K562 (cell line): ENCODE measurements at regions not wholly inside any gene's neighbourhood (a gene's known extent, or its start where the extent isn't known, plus 50 kb on each side); places are given as distances from the start of the nearest gene placed in this dataset.

Experiments used
- ELF4 ChIP-seq: fragments of 450-650 bp; formaldehyde crosslinking; IDR thresholded peaks from 2 replicates; pipeline ENCODE4 v1.4.0; 2022; ENCODE audit warnings: missing genetic modification characterization
- FOXA3 ChIP-seq, 2 experiments: fragments of 450-650 bp in 1 of 2; sonication (generic) in 1 of 2; formaldehyde crosslinking; IDR thresholded peaks in 1 of 2; conservative IDR thresholded peaks in 1 of 2; 2 replicates each; pipeline versions ENCODE4 v1.4.0 to v1.8.0; 2020 to 2022; ENCODE audit warnings: mild to moderate bottlenecking in 2 of 2, missing genetic modification reagents in 1 of 2
- GATAD2B ChIP-seq: fragments of 450-650 bp; IDR thresholded peaks from 2 replicates; pipeline ENCODE4 v1.6.1; 2017; ENCODE audit warnings: mild to moderate bottlenecking, borderline replicate concordance
- HSF4 ChIP-seq: fragments of 250-450 bp; sonication (Bioruptor Pico); IDR thresholded peaks from 2 replicates; pipeline ENCODE4 v2.1.2; 2022; ENCODE audit warnings: mild to moderate bottlenecking, moderate library complexity, borderline replicate concordance
- POLR3G ChIP-seq: IDR thresholded peaks from 2 replicates; pipeline ENCODE4 v1.6.1; 2011; ENCODE audit not compliant: insufficient read length, insufficient replicate concordance; ENCODE audit errors: extremely low read depth
- PPARD ChIP-seq: fragments of 250-450 bp; sonication (Bioruptor Pico); IDR thresholded peaks from 2 replicates; pipeline ENCODE4 v1.8.0; 2022; ENCODE audit warnings: inconsistent platforms, mild to moderate bottlenecking, moderate library complexity
- SREBF1 ChIP-seq: fragments of 150-350 bp; IDR thresholded peaks from 2 replicates; pipeline ENCODE4 v1.6.1; 2014; ENCODE audit warnings: antibody characterized with exemption, low read depth, low read length, borderline replicate concordance
- ZNF830 ChIP-seq: fragments of 250-450 bp; sonication (Bioruptor Pico); IDR thresholded peaks from 2 replicates; pipeline ENCODE4 v1.5.0; 2021; ENCODE audit warnings: mild to moderate bottlenecking
- TF ChIP-seq, protein P1 (sequence below): fragments of 200-800 bp; sonication (Bioruptor generic); IDR thresholded peaks from 2 replicates; pipeline ENCODE4 v1.6.1; 2016; ENCODE audit warnings: missing genetic modification characterization, missing compliant biosample characterization
- TF ChIP-seq, protein P2 (sequence below): sonication (generic); formaldehyde crosslinking; IDR thresholded peaks from 2 replicates; pipeline ENCODE4 v1.8.0; 2023; ENCODE audit warnings: mild to moderate bottlenecking, missing genetic modification reagents
- TF ChIP-seq, protein P3 (sequence below): fragments of 250-450 bp; sonication (Bioruptor Pico); IDR thresholded peaks from 2 replicates; pipeline ENCODE4 v1.4.0; 2020

DNA sequence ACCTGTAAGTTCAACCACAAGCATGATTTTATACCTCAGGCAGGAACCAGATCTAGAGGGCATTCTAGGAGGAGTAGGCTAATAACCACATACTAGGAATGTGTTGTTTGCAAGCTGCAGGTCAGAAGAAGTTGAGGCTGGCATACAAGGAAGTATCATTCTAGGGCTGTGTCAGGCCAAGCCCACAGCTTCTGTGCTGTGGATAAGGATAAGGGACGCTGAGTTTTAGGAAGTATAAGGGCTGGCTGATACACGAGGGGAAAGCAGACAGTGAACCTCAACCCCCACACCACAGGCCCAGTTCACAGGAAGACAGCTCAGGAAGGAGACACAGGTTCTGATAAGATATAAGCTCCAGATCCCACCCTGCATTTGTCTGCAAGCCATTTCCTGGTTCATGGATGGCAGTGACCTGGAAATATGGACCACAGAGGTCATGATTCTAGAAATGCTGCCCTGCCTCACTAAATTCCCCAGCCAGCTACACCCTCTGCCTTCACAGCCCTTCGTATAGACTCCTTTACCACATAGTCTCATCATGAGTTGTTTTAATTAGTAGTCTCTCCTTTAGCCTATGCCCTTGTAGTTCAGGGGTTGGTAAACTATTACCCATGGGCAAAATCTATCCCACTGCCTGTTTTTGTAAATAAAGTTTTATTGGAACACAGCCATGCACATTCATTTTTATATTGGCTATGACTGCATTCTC, 260.7 kb downstream of the OPA1 start (continued):
- TF ChIP-seq, protein P1, sequence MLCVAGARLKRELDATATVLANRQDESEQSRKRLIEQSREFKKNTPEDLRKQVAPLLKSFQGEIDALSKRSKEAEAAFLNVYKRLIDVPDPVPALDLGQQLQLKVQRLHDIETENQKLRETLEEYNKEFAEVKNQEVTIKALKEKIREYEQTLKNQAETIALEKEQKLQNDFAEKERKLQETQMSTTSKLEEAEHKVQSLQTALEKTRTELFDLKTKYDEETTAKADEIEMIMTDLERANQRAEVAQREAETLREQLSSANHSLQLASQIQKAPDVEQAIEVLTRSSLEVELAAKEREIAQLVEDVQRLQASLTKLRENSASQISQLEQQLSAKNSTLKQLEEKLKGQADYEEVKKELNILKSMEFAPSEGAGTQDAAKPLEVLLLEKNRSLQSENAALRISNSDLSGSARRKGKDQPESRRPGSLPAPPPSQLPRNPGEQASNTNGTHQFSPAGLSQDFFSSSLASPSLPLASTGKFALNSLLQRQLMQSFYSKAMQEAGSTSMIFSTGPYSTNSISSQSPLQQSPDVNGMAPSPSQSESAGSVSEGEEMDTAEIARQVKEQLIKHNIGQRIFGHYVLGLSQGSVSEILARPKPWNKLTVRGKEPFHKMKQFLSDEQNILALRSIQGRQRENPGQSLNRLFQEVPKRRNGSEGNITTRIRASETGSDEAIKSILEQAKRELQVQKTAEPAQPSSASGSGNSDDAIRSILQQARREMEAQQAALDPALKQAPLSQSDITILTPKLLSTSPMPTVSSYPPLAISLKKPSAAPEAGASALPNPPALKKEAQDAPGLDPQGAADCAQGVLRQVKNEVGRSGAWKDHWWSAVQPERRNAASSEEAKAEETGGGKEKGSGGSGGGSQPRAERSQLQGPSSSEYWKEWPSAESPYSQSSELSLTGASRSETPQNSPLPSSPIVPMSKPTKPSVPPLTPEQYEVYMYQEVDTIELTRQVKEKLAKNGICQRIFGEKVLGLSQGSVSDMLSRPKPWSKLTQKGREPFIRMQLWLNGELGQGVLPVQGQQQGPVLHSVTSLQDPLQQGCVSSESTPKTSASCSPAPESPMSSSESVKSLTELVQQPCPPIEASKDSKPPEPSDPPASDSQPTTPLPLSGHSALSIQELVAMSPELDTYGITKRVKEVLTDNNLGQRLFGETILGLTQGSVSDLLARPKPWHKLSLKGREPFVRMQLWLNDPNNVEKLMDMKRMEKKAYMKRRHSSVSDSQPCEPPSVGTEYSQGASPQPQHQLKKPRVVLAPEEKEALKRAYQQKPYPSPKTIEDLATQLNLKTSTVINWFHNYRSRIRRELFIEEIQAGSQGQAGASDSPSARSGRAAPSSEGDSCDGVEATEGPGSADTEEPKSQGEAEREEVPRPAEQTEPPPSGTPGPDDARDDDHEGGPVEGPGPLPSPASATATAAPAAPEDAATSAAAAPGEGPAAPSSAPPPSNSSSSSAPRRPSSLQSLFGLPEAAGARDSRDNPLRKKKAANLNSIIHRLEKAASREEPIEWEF (CRISPR knock-in tag) = no peak
- TF ChIP-seq, protein P2, sequence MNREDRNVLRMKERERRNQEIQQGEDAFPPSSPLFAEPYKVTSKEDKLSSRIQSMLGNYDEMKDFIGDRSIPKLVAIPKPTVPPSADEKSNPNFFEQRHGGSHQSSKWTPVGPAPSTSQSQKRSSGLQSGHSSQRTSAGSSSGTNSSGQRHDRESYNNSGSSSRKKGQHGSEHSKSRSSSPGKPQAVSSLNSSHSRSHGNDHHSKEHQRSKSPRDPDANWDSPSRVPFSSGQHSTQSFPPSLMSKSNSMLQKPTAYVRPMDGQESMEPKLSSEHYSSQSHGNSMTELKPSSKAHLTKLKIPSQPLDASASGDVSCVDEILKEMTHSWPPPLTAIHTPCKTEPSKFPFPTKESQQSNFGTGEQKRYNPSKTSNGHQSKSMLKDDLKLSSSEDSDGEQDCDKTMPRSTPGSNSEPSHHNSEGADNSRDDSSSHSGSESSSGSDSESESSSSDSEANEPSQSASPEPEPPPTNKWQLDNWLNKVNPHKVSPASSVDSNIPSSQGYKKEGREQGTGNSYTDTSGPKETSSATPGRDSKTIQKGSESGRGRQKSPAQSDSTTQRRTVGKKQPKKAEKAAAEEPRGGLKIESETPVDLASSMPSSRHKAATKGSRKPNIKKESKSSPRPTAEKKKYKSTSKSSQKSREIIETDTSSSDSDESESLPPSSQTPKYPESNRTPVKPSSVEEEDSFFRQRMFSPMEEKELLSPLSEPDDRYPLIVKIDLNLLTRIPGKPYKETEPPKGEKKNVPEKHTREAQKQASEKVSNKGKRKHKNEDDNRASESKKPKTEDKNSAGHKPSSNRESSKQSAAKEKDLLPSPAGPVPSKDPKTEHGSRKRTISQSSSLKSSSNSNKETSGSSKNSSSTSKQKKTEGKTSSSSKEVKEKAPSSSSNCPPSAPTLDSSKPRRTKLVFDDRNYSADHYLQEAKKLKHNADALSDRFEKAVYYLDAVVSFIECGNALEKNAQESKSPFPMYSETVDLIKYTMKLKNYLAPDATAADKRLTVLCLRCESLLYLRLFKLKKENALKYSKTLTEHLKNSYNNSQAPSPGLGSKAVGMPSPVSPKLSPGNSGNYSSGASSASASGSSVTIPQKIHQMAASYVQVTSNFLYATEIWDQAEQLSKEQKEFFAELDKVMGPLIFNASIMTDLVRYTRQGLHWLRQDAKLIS (CRISPR knock-in tag) = no peak
- TF ChIP-seq GATAD2B (peak; percentile 85; the same call in 1 of the 2 replicates), POLR3G (no peak), ZNF830 (CRISPR knock-in tag) (no peak), SREBF1 (no peak), FOXA3 (CRISPR knock-in tag; conservative IDR thresholded peaks at IDR 0.05 in 1 of 2, IDR thresholded peaks at IDR 0.05 in 1 of 2) (no peak), ELF4 (CRISPR knock-in tag) (peak; percentile 89), HSF4 (CRISPR knock-in tag) (no peak), PPARD (CRISPR knock-in tag) (no peak)
- TF ChIP-seq, protein P3, sequence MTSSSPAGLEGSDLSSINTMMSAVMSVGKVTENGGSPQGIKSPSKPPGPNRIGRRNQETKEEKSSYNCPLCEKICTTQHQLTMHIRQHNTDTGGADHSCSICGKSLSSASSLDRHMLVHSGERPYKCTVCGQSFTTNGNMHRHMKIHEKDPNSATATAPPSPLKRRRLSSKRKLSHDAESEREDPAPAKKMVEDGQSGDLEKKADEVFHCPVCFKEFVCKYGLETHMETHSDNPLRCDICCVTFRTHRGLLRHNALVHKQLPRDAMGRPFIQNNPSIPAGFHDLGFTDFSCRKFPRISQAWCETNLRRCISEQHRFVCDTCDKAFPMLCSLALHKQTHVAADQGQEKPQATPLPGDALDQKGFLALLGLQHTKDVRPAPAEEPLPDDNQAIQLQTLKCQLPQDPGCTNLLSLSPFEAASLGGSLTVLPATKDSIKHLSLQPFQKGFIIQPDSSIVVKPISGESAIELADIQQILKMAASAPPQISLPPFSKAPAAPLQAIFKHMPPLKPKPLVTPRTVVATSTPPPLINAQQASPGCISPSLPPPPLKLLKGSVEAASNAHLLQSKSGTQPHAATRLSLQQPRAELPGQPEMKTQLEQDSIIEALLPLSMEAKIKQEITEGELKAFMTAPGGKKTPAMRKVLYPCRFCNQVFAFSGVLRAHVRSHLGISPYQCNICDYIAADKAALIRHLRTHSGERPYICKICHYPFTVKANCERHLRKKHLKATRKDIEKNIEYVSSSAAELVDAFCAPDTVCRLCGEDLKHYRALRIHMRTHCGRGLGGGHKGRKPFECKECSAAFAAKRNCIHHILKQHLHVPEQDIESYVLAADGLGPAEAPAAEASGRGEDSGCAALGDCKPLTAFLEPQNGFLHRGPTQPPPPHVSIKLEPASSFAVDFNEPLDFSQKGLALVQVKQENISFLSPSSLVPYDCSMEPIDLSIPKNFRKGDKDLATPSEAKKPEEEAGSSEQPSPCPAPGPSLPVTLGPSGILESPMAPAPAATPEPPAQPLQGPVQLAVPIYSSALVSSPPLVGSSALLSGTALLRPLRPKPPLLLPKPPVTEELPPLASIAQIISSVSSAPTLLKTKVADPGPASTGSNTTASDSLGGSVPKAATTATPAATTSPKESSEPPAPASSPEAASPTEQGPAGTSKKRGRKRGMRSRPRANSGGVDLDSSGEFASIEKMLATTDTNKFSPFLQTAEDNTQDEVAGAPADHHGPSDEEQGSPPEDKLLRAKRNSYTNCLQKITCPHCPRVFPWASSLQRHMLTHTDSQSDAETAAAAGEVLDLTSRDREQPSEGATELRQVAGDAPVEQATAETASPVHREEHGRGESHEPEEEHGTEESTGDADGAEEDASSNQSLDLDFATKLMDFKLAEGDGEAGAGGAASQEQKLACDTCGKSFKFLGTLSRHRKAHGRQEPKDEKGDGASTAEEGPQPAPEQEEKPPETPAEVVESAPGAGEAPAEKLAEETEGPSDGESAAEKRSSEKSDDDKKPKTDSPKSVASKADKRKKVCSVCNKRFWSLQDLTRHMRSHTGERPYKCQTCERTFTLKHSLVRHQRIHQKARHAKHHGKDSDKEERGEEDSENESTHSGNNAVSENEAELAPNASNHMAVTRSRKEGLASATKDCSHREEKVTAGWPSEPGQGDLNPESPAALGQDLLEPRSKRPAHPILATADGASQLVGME (CRISPR knock-in tag) = peak; percentile 48; the same call in 1 of the 2 replicates
